ENCODE measurements at regions not wholly inside any gene's neighbourhood (a gene's known extent, or its start where the extent isn't known, plus 50 kb on each side); places are given as distances from the start of the nearest gene placed in this dataset.

DNA sequence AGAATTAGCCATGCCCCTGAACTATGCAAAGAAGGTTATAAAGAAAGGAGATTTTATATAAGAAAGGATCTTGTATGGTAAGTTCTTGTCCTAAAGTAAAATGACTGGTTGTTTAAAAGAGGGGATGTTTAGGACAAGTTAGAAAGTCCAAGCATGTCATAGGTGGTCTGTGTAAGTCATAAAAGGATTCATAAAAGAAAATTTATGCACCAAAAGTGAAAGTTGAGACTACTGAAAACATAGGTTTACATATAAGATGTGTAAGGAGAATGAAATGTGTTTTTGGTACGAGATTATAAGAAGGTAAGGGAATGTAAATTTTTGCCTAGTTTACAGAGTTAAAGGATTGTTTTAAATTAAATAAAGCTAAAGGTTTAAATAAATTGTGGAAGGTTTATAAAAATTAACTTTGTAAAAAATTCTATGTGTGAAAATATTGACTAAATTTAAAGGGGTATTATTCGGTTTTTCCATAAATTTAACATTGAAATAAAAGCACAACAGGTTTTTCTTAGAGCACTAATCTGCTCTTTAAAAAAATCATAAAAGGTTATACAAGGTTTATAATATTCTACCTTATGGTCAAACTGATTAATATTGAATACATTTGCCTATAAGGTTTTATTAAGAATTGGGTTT lies 93.6 kb upstream of the UST start:
- peak; percentile 6 for DNase-seq

DNA sequence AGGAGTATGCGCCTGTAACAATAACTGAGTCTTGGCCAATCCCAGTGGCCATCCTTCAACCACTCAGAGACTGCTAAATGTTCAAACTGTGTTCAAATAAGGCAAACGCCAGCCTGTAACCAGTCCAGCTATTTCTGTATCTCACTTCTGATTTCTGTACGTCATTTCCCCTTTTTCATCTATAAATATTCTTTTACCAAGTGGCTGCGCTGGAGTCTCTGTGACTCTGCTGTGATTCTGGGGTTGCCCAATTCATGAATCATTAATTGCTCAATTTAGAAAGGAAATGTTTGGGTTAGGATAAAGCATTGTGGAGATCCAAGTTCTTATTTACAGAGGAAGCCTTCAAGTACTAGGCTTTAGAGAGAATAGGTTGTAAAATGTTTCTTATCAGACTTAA lies 89.8 kb upstream of the UST start:
- DNase-seq: peak; percentile 99

DNA sequence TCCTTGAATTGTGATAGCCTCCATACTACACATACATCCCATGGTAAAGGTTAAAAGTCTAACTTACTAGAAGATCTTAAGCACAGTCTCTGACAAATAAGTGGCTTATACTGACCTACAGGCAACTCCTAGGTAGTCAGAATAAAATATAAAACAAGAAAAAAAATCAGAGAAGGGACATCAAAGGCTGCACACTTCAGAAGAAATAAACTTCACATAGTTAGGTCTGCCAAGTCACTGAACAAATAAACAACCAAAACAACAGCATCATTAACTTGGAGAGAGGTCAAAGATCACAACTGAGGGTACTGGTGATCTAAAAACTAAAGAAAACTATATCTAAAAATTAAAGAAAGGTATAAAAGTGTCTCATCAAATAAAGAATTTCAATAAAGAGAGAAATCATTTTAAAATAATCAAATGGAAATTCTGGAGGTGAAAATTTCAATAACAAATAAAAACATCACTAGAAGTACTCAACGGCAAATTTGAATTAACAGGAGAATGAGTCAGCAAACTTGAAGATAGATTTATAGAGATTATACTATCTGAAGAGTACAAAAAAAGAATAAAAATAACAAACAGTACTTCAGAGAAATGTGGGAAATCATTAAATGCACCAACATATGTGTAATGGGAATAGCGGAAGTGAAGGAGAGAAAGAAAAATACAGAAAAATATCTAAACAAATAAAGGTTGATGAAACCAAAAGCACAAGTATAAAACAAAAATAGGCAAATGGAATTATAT lies 88.0 kb upstream of the UST start:
- no peak for DNase-seq

DNA sequence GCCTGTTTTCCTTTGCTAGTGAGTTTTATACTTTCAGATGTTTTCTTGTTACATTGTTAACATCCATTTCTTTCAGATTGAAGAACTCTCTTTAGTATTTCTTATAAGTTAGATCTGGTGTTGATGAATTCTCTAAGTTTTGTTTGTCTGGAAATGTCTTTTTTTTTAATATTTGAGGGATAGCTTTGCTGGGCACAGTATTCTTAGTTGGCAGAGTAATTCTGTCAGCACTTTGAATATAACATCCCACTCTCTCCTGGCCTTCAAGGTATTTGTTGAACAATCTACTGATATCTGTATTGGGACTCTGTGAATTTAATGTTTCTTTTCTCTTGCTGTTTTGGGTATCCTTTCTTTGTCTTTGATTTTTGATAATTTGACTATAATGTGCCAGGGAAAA lies 79.4 kb upstream of the UST start:
- DNase-seq: no peak

DNA sequence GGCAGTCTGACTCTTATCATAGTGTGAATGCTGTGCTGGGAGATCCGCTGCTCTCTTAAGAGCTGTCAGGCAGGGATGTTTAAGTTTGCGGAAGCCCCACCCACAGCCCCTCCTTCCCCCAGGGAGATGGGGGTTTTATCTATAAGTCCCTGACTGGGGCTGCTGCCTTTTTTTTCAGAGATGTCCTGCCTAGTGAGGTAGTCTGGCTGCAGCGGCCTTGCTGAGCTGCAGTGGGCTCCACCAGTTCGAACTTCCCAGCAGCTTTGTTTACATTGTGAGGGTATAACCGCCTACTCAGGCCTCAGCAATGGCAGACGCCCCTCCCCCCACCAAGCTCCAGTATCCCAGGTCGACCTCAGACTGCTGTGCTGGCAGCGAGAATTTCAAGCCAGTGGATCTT lies 75.7 kb upstream of the UST start:
- DNase-seq: no peak

DNA sequence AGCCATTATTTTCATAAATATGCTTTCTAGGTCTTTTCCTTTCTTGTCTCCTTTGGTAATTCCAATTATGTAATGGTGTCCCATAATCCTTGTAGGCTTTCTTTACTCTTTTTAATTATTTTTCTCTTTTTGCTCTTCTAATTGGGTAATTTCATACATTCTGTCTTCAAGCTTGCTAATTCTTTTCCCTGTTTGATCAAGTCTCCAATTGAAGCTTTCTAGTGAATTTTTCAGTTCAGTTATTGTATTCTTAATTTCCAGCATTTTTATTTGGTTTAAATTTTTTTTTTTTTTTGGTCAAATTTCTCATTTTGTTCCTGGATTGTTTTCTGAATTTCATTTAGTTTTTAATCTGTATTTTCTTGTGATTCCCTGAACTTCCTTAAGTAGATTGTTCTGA lies 74.9 kb upstream of the UST start:
- no peak for DNase-seq

DNA sequence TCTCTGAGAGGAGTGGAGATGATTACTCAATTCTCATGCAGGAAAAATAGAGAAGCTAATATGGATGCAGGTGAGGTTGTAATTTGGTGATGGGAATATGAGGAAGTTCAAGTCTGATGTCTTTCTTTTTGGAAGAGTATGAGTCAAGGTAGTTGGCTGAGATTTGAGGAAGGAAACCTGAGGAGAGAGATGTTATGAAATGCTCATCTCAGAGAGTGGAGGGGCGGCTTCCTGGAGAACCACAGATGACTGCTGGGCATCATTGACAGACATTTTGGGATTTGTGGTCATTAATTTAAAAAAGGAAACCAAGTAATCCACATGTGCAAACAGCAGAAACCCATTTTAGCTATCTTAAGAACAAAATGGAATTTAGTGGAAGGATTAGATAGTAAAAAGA lies 72.5 kb upstream of the UST start:
- DNase-seq: no peak

DNA sequence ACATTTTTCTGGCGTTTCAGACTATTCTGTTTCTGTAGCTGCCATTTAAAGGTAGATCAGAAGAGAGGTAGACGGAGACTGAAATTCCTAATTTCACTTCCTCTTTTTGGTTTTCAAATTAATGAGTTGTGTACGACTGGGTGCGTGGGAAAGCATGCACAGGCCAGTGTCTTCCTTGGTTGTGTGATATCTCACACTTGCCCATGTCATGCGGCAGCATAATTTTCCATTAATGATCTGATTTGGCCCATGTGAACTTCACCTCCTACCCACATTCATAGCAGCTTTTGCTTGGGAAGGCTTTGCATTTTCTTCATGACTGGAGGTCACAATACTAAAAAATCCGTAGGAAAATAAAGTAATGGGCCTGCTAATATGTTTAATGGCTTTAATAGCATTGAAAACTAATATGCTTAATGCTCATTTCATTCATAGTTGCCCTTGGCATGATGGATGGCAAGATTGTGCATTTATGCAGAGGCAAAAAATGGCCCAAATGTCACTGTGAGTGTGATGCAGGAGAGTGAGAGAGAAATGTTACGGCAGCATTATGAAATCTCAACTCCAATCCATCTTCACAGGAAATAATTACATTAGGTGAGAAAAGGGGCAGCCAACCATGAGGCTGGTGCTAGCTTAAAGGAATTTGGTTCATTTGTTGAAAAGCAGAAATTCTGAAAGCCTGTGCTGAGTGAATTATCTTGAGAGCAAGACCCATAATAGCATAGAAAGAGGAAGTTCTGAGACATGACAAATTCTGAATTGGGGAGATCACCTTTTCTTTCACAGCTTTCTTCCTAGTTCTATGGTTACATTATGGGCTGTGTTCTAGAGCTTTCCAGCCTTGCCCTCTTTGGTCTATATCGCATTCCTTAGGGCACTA lies 69.0 kb upstream of the UST start:
- peak; percentile 87 for DNase-seq

DNA sequence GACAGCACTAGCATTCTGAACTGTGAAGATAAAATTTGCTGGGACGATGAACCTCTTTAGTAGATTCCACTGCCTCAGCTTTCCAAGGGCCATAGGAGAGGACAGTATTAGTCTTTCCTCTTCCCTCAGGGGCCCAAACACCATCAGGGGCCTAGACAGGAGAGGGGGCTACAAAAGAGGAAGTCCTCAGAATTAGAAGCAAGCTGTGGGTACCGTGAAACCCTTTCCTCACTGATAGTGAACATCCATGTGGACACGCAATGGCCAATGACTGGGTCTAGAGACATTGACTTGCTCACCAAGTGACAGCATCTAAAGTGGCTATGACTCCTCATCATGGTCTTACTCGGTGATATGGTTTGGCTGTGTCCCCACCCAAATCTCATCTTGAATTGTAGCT lies 68.1 kb upstream of the UST start:
- DNase-seq: no peak

DNA sequence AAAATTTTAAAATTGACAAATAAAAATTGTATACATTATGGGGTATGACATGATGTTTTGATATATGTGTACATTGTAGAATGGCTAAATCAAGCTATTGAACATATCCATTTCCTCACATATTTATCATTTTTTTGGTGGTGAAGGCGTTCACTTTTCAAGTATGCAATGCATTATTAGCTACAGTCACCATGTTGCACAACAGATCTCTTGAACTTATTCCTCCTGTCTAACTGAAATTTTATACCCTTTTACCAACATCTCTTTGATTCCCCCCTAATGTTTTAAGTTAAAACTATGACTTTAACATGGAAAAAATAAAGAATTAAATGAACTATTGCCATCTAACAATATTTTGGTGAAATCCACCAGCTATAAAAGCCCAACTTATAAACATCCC lies 65.2 kb upstream of the UST start:
- no peak for DNase-seq

DNA sequence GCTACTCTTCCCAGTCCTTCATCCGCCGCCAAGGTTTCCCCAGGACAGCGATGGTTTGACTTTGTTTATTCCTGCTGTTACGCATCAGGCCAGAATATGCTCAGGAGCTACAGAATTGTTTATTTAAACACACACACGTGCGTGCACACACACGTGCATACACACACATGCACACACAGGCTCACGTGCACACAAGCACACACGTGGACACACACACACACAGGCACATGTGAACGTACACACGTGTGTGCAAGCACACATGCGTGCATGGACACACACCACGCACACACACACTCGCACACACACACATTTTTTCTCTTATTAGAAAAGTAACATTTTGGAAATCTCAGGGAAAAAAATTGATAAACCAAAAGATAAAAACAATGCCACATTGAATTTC lies 64.6 kb upstream of the UST start:
- no peak for DNase-seq

DNA sequence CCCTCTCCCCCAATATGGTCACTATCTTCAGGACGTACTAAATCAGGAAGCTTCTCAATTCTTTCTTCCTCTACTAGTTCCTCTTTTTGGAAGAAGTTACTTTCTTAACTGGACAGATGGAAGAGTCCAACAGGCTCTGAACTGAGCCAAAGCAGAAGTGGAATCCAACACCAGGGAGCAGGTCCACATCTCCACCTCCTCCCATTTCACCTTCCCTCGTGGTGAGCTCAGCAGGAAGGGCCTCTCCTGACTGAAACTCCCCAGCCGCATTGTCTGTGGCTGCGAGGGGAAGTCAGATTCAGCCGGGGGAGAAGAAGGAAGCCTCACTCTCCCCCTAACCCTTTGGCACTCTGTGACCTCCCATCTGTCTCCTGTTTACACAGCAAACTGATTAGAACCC lies 63.8 kb upstream of the UST start:
- DNase-seq: peak; percentile 99

DNA sequence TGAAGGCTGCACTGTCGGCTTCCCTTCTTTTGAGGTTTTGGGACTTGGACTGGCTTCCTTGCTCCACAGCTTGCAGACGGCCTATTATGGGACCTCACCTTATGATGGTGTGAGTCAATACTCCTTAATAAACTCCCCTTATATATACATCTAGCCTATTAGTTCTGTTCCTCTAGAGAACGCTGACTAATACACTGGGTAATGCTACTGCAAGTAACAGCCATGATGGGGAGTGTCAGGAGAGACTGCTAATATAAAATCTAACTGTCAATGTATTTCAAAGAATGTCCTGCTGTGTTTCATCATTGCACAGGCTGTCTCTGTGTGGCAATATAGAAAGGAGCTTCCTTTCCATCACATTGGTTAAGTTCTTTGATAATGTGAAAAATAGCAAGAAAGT lies 57.7 kb upstream of the UST start:
- DNase-seq: no peak

DNA sequence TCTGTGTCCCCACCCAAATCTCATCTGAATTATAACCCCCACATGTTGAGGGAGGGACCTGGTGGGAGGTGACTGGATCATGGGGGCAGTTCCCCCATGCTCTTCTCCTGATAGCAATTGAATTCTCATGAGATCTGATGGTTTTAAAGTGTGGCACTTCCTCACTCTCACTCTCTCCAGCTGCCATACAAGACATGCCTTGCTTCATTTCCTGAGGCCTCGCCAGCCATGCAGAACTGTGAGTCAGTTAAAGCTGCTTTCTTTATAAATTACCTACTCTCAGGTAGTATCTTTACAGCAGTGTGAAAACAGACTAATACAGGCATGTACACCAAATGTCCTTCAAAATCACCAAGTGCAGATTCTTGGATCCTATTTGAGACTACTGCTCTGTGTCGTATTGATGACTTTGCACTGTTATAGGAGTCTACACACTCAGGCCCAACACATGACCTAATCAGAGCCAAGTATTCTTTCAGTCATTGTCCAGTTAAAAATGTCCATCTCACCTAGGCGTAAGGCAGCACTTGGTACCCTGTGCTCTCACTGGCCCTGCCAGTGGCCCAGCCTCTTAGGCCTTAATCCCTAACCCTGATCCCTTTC lies 52.8 kb upstream of the UST start:
- peak; percentile 34 for DNase-seq

Data from MV-4-11 (cell line).